CD4-positive, alpha-beta T cell treated with Interleukin-6 at 100 ng/mL for 8 hours (primary cell): ENCODE measurements at regions not wholly inside any gene's neighbourhood (a gene's known extent, or its start where the extent isn't known, plus 50 kb on each side); places are given as distances from the start of the nearest gene placed in this dataset.
"Not testable (repeated sequence)": the region's sequence is repeated elsewhere in the genome, so short reads cannot be mapped to it uniquely, and the experiment has no call there.

Source experiments
- DNase-seq: peaks from one replicate; pipeline ENCODE4 v3.0.0-alpha.2; 2020; ENCODE audit warnings: mixed read lengths, low spot score

DNA sequence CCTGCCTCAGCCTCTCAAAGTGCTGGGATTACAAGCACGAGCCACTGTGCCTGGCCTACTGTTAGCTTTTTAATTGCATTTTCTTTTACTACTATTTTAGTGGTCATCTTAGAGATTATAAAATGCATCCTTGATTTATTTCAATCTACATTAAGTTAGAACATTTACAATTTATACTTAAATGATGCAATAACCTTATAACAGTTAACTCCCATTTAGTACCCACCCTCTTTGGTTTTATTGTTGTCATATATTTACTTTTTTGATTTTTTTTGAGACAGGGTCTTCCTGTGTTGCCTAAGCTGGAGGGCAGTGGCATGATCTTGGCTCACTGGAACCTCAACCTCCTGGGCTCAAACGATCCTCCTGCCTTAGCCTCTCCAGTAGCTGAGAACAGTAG is 77.3 kb downstream of the PPCDC start:
- no peak for DNase-seq

DNA sequence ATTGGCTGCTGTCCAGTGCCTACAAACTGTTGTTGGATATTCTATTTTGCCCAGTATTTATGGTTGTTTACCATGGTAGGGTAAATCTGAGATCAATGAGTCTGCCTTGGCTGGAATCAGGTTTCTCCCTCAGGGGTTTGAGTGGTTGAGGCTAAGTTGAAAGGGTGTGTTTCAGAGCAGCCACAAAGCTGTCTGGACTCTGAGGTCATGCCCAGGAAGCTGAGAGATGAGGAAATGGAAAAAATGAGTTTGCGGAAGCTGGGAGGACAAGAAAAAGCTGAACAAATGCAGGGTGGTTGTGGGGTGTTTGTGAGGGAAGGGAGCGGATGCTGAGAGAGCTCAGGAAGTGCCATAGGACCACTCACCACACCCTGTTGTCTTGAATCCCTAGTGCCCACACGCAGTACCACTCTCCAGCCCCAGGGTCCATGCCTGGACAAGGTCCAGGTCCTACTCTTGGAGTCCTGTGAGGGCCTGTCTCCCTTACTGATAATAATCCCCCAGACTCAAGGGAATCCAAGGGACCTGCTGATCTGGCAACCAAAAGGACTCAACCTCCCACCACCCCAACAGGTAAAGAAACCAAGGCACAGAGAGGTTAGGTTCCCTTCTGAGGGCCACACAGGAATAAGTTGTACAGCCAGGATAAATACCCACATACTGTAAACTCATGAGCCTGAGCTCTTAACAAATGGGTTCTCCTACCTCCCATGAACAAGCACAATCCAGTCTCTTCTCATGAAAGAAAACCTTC is 81.6 kb downstream of the PPCDC start:
- DNase-seq: peak; percentile 30

GRCh38 chr15:75107516-75107907 is 84.1 kb downstream of the PPCDC start:
- no peak for DNase-seq

DNA sequence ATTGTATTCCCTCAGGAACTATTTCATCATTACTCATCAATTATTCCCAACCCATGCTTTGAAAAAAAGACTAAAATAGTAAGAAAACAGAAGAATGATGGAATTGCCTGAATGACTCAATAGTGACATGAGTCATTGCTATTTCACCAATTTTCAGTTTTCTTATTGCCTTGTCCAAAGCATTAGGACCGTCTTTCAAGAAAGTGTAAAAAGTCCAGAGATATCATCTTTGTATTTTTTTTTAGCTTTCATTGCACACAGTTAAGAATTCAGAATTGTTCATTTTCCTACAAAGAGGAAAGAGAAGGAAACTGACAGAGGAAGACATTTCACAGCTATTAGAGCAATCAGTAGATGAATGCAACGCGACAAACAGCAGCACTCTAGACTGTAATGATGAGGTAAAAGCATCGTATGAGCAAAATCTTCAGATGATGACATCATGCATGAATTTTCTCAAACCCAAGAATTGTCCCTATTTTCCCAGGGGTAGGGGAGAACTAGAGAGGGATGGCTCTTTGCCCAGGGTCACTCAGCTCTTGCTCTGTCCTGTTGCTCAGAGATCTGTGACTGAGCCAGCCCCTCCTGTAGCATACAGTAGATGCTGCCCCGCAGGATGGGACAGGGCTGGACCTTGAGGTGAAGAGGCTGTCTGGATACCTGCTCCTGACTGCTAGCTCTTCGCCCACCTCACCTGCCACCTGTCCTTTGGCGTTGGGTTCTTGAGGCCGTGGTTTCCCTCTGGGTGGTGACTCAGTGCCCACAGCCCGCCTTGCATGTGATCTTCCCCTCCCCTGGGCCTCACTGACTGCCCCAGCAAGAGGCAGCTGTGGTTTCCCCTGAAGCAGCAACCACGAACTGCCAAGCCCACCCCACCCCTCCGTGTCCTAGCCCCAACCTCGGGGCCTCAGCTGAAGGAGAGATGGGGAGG is 84.8 kb downstream of the PPCDC start:
- peak; percentile 52 for DNase-seq

GRCh38 chr15:75109021-75109735 is 85.8 kb downstream of the PPCDC start:
- no peak for DNase-seq

- DNase-seq: no peak
Observed at GRCh38 chr15:75109736-75110130, 86.3 kb downstream of the PPCDC start.

GRCh38 chr15:75112278-75112847 is 89.0 kb downstream of the PPCDC start:
- no peak for DNase-seq

GRCh38 chr15:75112848-75113492 is 88.7 kb upstream of the C15orf39 start:
- no peak for DNase-seq

DNA sequence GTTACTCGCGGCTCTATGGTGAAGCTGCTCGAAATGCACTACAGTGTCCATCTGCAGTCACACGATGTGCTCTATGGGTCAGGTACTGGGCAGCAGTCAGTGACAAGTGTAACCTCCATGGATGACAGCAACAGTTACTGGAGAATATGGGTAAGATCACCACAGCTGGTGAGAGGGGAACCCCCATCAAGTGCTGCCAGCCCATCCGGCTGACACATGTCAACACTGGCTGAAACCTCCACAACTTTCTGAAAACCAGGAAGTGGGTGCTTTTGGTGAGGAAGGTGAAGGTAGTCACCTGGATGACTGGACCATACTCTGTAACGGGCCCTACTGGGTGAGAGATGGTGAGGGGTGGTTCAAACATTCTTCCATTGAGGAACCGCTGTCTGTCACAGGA is 87.4 kb upstream of the C15orf39 start:
- DNase-seq: no peak

DNA sequence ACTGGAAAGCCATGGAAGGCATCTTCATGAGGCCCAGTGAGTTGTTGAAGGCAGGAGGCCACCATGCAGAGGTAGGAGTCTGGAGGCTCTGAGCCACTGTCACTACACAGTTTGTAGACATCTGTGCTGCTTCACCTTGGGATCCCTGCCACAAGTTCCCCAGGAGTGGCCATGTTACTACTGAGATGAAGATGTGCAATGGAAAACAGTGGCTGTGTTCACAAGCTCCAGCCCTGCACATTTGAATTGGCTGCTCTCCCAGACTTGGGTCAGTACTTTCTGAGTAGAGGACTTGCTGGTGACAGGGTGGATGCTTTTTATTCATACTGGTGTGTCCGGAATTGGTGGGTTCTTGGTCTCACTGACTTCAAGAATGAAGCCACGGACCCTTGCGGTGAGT is 86.9 kb upstream of the C15orf39 start:
- no peak for DNase-seq

GRCh38 chr15:75115411-75115913 is 86.2 kb upstream of the C15orf39 start:
- not testable (repeated sequence) for DNase-seq

GRCh38 chr15:75116143-75116542 is 85.5 kb upstream of the C15orf39 start:
- not testable (repeated sequence) for DNase-seq

DNA sequence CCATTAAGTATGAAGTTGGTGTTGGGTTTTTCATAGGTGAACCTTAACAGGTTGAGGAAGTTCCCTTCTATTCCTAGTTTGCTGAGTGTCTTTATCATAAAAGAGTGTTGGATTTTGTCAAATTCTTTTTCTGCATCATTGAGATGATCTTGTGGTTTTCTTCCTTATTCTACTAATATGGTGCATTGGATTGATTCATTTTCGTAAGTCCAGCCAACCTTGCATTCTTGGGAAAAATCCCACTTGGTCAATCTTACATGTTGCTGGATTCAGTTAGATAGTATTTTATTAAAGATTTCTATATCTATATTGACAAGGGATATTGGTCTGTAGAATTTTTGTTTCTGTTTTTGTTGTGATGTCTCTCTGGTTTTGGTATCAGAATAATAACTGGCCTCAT is 83.7 kb upstream of the C15orf39 start:
- no peak for DNase-seq

DNA sequence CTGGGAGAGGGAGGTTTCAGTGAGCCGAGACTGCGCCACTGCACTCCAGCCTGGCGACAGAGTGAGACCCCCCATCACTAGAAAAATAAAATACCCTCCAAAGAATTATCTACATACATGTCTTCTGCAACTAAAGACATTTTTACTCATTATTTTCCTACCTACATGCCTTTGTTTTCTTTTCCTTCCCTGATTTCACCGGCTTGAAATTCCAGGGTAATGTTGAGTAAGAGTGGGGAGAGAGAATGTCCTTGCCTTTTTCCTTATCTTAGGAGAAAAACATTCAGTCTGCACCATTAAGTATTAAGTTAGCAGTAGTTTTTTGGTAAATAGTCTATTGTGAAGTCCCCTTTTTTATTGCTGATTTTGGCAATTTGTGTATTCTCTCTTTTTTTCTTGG is 82.4 kb upstream of the C15orf39 start:
- not testable (repeated sequence) for DNase-seq

GRCh38 chr15:75121491-75121890 is 80.2 kb upstream of the C15orf39 start:
- DNase-seq: no peak

- no peak for DNase-seq
Observed at GRCh38 chr15:75123395-75123794, 78.3 kb upstream of the C15orf39 start.

DNA sequence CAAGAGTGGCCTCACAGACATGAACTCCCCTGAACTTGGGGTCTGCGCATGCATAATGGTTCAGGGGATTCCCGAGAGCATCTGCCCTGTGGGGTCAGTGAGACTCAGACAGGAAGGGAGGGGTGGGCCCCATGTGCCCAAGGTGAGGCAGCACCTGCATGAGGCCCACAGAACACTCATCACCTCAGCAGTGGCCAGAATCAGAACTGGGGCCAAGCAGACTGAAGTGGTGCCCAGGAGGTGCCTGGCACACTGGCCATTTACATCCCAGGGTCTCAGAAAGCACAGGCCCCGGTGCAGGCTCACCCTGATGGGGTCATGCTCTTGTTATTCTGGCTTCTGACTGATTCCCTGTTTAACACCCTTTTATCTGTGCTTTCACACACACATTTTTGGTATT is 77.4 kb upstream of the C15orf39 start:
- DNase-seq: not testable (repeated sequence)

DNA sequence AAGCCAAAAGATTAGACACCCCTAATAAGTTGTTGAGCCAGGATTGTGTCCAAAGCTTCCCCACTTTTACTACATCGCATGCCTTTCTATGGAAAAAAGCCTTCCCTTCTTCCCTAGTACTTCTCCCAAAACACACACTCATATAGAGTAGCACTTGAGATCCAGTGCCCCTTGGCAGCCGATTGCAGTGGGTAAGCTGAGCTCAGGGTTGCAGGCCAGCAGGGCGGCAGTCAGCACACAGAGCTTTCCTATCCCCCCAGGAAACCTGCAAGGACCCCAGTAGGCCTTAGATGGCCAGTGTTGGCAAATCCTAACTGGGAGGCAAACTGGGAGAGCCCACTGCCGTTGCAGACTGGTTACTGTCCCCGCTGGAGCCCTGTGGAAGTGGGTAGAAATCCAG is 75.7 kb upstream of the C15orf39 start:
- DNase-seq: no peak

DNA sequence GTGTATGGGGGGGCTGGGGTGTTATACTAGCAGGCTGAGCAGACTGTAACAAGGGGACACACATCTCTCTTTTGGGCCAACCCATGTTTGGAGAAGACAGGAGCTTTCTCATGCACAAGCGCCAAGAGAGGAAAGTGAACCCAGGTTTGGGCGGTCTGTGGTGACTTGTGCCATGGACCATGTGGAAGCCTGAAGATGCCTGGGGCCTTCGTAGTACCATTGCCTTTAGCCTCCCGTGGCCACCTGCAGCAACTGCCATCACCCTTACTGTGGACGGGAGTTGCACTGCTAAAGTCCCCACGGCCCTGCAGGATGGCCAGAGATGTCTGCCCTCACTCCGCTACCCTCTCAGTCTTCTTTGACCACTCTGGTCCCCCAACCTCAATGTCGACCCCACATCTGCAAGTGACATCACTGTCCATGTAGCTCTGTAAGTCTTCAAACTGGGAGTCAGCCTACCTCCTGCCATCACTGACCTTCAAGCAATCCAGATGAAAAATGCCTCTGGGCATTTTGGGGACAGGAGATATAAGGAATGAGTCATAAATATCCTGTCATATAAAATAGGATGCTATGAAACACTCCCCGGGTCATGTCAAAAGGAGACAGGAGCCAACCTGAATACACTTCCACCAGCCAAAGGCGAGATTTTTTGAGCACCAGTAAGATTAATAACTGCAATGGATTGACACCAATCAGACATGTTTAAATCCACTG is 74.7 kb upstream of the C15orf39 start:
- no peak for DNase-seq

- DNase-seq: no peak
Observed at GRCh38 chr15:75129788-75130187, 71.9 kb upstream of the C15orf39 start.

DNA sequence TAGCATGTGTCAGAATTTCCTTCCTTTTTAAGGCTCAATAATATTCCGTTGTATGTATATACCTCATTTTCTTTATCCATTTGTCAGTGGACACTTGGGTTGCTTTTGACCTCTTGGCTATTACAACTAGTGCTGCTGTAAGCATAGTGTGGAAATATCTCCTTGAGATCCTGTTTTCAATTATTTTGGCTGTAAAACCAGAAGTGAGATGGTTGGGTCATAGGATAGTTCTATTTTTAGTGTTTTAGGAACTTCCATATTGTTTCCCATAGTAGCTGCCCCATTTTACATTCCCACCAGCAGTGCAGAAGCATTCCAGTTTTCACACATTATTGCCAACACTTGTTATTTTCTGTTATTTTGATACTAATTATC is 70.4 kb upstream of the C15orf39 start:
- DNase-seq: no peak
